Suprapubic skin (tissue), 4 donors: ENCODE measurements at regions not wholly inside any gene's neighbourhood (a gene's known extent, or its start where the extent isn't known, plus 50 kb on each side); places are given as distances from the start of the nearest gene placed in this dataset.

Experiments used
- DNase-seq, 2 donors: peaks; one replicate each; pipeline ENCODE4 v3.0.0-alpha.2; 2019; ENCODE audit warnings: low spot score in 2 of 2
- H3K27ac ChIP-seq: fragments of 200-600 bp; sonication (generic); one replicate; pipeline ENCODE4 v1.5.1; 2019
- H3K27me3 ChIP-seq: fragments of 200-600 bp; sonication (generic); one replicate; pipeline ENCODE4 v1.5.1; 2019
- H3K36me3 ChIP-seq: fragments of 200-600 bp; sonication (generic); one replicate; pipeline ENCODE4 v1.5.1; 2019
- H3K4me1 ChIP-seq: fragments of 200-600 bp; sonication (generic); one replicate; pipeline ENCODE4 v1.5.1; 2019
- H3K4me3 ChIP-seq: fragments of 200-600 bp; sonication (generic); one replicate; pipeline ENCODE4 v1.5.1; 2019; ENCODE audit warnings: mild to moderate bottlenecking
- H3K9me3 ChIP-seq: fragments of 200-600 bp; sonication (generic); one replicate; pipeline ENCODE4 v1.5.1; 2019
- CTCF ChIP-seq, 2 donors: fragments of 200-600 bp in 1 of 2; fragments of 450-650 bp in 1 of 2; sonication (generic) in 1 of 2; IDR thresholded peaks; one replicate each; pipeline ENCODE4 v1.5.1; 2016 to 2019; ENCODE audit warnings: antibody characterized with exemption in 2 of 2, mild to moderate bottlenecking in 1 of 2, moderate library complexity in 1 of 2
- EP300 ChIP-seq: sonication (generic); formaldehyde crosslinking; IDR thresholded peaks from one replicate; pipeline ENCODE4 v1.6.1; 2017; ENCODE audit warnings: antibody characterized with exemption
- POLR2A ChIP-seq, 2 donors: fragments of 450-650 bp; IDR thresholded peaks; one replicate each; pipeline ENCODE4 v1.6.1; 2017; ENCODE audit warnings: antibody characterized with exemption in 2 of 2, mild to moderate bottlenecking in 2 of 2, moderate library complexity in 2 of 2
- POLR2AphosphoS5 ChIP-seq, 3 donors: sonication (generic); formaldehyde crosslinking; IDR thresholded peaks; one replicate each; pipeline ENCODE4 v1.6.1; 2017; ENCODE audit warnings: antibody characterized with exemption in 3 of 3
- WGBS: methylation state at CpG from one replicate; pipeline ENCODE4 v1.1.5; 2018; 5-methylcytosine and 5-hydroxymethylcytosine counted together

DNA sequence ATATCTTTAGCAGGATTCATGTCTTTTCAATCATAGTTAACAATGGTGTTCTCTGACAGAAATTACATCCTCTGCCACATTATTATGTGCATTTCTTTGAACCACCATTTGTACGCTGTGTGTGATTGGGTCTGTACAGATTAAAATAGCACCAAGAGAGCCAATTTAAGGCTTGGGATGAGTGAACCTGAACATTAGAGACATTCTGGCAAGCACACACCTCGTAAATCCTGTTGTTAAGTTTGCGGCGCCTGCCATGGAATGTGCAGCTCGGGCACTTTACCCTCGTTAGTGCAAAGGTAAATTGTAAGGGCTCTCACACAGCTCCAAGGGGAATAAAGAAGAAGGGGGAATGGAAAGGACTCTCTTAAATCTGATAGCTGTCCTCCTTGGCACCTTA is 482.4 kb upstream of the DPPA4 start:
- TF ChIP-seq POLR2A (IDR thresholded peaks at IDR 0.05) (no peak), EP300 (no peak), CTCF (IDR thresholded peaks at IDR 0.05) (no peak), POLR2AphosphoS5 (IDR thresholded peaks at IDR 0.05) (no peak)
- no peak overlapping the region for H3K4me3 ChIP-seq
- no peaks in the 10 kb centered on the region for H3K27me3 ChIP-seq
- H3K36me3 ChIP-seq = no peaks in the 10 kb centered on the region
- no peaks in the 10 kb centered on the region for H3K4me1 ChIP-seq
- no peaks in the 10 kb centered on the region for H3K9me3 ChIP-seq
- 33% methylated on average over 6 of the region's 6 CpGs for WGBS
- no peak for DNase-seq
- no peak overlapping the region for H3K27ac ChIP-seq

- no peaks in the 10 kb centered on the region for H3K27me3 ChIP-seq
- TF ChIP-seq POLR2A (IDR thresholded peaks at IDR 0.05) (no peak), EP300 (no peak), CTCF (IDR thresholded peaks at IDR 0.05) (no peak), POLR2AphosphoS5 (IDR thresholded peaks at IDR 0.05) (no peak)
- no peak overlapping the region for H3K27ac ChIP-seq
- no peak for DNase-seq
- H3K4me3 ChIP-seq = no peak overlapping the region
- H3K4me1 ChIP-seq = no peaks in the 10 kb centered on the region
- WGBS = 78% methylated on average over 7 of the region's 7 CpGs
- no peaks in the 10 kb centered on the region for H3K36me3 ChIP-seq
- H3K9me3 ChIP-seq = no peaks in the 10 kb centered on the region
These were observed 488.8 kb upstream of the DPPA4 start for GRCh38 chr3:109825971-109826810.

GRCh38 chr3:109831403-109831802 is 494.1 kb upstream of the DPPA4 start:
- 62% methylated on average over 9 of the region's 9 CpGs for WGBS
- H3K4me3 ChIP-seq = no peak overlapping the region
- H3K9me3 ChIP-seq = no peaks in the 10 kb centered on the region
- H3K36me3 ChIP-seq = no peaks in the 10 kb centered on the region
- H3K27ac ChIP-seq = no peak overlapping the region
- H3K4me1 ChIP-seq = no peaks in the 10 kb centered on the region
- no peaks in the 10 kb centered on the region for H3K27me3 ChIP-seq
- no peak for DNase-seq
- TF ChIP-seq POLR2AphosphoS5 (IDR thresholded peaks at IDR 0.05) (no peak), EP300 (no peak), POLR2A (IDR thresholded peaks at IDR 0.05) (no peak), CTCF (IDR thresholded peaks at IDR 0.05) (no peak)

GRCh38 chr3:109835958-109836357 is 498.6 kb upstream of the DPPA4 start:
- Histone ChIP-seq H3K4me1 (no peaks in the 10 kb centered on the region), H3K36me3 (no peaks in the 10 kb centered on the region)
- DNase-seq = no peak

More at GRCh38 chr3:109835958-109836357, 498.6 kb upstream of the DPPA4 start:
- Histone ChIP-seq H3K4me3 (no peak overlapping the region), H3K9me3 (no peaks in the 10 kb centered on the region), H3K27ac (no peak overlapping the region), H3K27me3 (no peaks in the 10 kb centered on the region)
- no peak for TF ChIP-seq POLR2A (IDR thresholded peaks at IDR 0.05)
- TF ChIP-seq CTCF (IDR thresholded peaks at IDR 0.05) = no peak
- no peak for TF ChIP-seq EP300
- no peak for TF ChIP-seq POLR2AphosphoS5 (IDR thresholded peaks at IDR 0.05)
- 88% methylated on average over 1 of the region's 1 CpG for WGBS
